Stomach (tissue), 4 donors: ENCODE measurements at regions not wholly inside any gene's neighbourhood (a gene's known extent, or its start where the extent isn't known, plus 50 kb on each side); places are given as distances from the start of the nearest gene placed in this dataset.

Source experiments
- CTCF ChIP-seq, 7 experiments: fragments of 450-650 bp in 4 of 7; fragments of 200-600 bp in 3 of 7; sonication (generic) in 3 of 7; IDR thresholded peaks; one replicate each; pipeline ENCODE4 v1.5.1; 2016 to 2019; ENCODE audit warnings: antibody characterized with exemption in 7 of 7, control low read depth in 2 of 7, mild to moderate bottlenecking in 1 of 7
- EP300 ChIP-seq: sonication (generic); formaldehyde crosslinking; IDR thresholded peaks from one replicate; pipeline ENCODE4 v1.6.1; 2017; ENCODE audit warnings: antibody characterized with exemption
- POLR2A ChIP-seq, 4 donors: fragments of 450-650 bp; IDR thresholded peaks; one replicate each; pipeline ENCODE4 v1.6.1; 2016; ENCODE audit warnings: antibody characterized with exemption in 4 of 4, control low read depth in 2 of 4, mild to moderate bottlenecking in 1 of 4, moderate library complexity in 1 of 4
- POLR2AphosphoS5 ChIP-seq, 3 donors: sonication (generic); formaldehyde crosslinking; IDR thresholded peaks; one replicate each; pipeline ENCODE4 v1.6.1; 2016; ENCODE audit warnings: antibody characterized with exemption in 3 of 3

GRCh38 chr12:64998371-64999147, 122.5 kb downstream of the WIF1 start:
- no peak for TF ChIP-seq CTCF (IDR thresholded peaks at IDR 0.05)
- no peak for TF ChIP-seq POLR2AphosphoS5 (IDR thresholded peaks at IDR 0.05)
- TF ChIP-seq EP300 = no peak
- no peak for TF ChIP-seq POLR2A (IDR thresholded peaks at IDR 0.05)
